AG20443 (cell line): ENCODE measurements at regions not wholly inside any gene's neighbourhood (a gene's known extent, or its start where the extent isn't known, plus 50 kb on each side); places are given as distances from the start of the nearest gene placed in this dataset.

Experiments used
- DNase-seq: peaks from one replicate; pipeline ENCODE4 v3.0.0; 2012; ENCODE audit warnings: low spot score, mixed read lengths

DNA sequence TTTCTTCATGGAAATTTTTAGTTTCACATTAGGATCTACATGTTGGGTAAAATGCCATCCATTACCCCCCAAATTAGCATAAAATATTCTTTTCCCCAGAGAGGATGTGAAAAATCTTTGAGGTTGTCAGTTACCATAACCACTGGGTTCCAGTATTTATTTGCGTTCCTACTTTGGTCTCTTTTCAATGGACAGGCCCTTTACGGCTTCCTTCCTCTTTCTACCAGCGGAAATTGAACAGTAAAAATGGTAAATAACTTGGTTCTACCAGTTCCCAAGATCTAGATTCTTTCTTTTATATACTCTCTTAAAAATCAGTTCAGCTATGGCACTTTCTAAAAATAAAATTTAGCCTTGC, 169.2 kb upstream of the APCDD1 start:
- DNase-seq = no peak

- DNase-seq = no peak
These were observed 167.8 kb upstream of the APCDD1 start for GRCh38 chr18:10286580-10287150.

- no peak for DNase-seq
These were observed 165.2 kb upstream of the APCDD1 start for GRCh38 chr18:10289251-10289650.

GRCh38 chr18:10289951-10290637, 164.3 kb upstream of the APCDD1 start:
- DNase-seq = no peak

DNA sequence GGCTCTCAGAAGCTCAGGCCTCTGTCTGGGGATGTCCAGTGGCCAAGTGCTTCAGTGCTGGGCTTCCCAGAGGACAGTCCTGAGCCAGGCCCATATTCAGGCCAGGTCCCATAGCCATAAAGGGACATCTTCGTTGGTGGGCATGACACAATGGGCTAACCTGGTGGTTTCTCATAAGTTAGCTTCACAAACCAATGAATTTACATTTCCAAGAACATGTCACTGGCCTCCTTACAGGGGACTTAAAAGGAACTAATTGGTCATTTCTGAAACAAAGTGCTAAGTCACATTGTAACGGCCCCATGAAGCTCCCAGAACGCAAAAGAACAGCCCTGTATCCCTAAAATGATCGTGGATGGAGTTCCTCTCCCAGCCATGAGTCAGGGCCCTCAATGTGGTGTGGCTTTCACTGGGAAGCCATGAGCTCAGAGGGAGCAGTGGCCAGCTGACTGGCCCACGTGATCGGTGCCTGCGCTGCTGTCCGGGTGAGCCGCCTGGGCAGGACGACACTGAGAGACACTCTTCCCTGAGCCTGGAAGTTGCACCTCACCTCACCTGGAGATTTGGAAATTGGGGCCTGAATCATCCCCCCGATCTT, 163.7 kb upstream of the APCDD1 start:
- no peak for DNase-seq

GRCh38 chr18:10291568-10291981, 162.9 kb upstream of the APCDD1 start:
- DNase-seq = peak; percentile 74

DNA sequence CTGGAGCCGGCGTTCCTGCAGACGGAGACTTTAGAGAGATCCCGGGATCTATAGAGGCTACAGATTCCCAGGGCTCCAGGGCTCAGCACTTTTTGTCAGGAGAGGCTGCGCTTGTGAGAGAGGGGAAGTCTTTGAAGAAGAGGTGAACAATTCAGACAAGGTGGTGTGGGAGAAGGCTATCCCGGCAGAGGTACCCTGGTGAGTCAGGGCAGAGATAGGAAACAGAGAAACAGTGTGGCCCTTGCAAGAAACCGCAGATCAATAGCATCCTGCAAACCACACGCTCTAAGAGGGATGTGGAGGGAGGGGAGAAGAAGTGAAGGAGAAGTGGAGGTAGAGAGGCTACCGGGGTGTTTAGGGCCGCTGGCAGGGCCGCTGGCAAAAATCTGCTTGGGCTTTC, 160.5 kb upstream of the APCDD1 start:
- DNase-seq = no peak

GRCh38 chr18:10295751-10296150, 158.7 kb upstream of the APCDD1 start:
- no peak for DNase-seq

DNA sequence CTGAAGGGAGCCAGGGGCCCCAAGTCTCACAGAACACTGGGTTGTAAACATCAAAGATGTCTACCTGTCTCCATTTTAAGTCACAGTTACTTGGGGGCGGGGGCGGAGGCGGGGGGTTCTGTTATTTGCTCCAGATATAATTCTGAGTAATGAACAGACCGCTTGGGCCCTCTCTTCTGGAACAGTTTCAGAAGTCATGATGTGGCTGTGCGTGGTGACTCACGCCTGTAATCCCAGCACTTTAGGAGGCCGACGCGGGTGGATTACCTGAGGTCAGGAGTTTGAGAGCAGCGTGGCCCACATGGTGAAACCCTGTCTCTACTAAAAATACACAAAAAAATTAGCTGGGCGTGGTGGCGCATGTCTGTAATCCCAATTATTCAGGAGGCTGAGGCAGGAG, 157.9 kb upstream of the APCDD1 start:
- no peak for DNase-seq

GRCh38 chr18:10297086-10297485, 157.3 kb upstream of the APCDD1 start:
- no peak for DNase-seq

DNA sequence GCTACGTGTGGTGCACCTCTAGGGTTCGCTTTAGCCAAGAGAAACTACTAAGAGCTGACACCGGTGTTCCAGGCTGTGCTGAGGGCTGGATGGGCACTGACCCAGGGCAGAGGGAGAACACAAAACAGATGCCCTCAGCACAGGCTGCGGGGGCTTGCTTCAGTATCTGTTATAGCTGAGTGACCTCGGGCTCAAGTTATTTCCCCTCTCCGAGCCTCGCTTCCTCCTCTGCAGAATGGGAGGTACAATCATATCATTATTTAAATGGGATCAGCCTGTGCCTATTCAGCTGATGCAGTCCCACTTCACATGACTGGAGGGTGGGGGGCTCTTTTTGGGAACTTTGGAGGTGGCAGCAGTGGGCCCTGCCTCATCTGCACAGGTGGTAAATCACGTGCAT, 156.1 kb upstream of the APCDD1 start:
- DNase-seq = no peak

DNA sequence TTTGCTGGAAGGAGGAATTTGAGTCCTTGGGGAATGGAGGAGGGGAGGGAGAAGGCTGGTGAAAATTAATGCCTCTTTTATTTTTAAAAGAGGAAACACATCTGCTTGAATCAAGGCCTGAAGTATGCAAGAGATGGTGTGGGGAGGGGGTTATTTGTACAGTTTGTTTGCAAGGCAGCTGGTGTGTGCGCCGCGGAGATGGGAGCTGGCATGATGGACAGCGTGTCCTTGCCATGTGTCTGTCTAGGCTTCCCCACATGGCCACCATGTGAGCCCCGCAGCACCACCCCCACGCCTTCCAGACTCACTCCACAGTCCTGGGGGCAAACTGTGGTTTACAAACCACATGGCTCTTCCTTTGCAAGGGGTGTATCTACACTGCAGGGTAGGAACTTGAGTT, 154.8 kb upstream of the APCDD1 start:
- DNase-seq = no peak

DNA sequence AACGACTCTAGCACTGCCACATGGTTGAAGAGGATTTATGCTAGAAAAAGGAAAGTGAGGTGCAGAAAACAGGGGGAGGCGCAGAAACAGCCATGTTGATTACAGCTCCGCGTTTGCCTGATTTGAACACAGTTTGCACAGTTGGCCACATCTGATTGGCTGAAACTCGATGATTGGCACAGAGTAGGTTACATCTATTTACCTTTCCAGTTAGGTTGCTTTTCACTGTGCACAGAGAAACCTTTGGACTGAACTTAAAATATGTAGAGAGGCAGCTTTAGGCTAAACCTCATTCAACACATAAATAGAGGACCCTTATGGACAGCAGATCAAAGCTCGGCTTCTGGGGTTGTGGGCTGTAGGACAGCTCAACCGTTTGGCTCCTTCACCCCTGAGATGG, 153.7 kb upstream of the APCDD1 start:
- no peak for DNase-seq

GRCh38 chr18:10301831-10302483, 152.5 kb upstream of the APCDD1 start:
- no peak for DNase-seq

- DNase-seq = no peak
These were observed 151.3 kb upstream of the APCDD1 start for GRCh38 chr18:10303171-10303570.

DNA sequence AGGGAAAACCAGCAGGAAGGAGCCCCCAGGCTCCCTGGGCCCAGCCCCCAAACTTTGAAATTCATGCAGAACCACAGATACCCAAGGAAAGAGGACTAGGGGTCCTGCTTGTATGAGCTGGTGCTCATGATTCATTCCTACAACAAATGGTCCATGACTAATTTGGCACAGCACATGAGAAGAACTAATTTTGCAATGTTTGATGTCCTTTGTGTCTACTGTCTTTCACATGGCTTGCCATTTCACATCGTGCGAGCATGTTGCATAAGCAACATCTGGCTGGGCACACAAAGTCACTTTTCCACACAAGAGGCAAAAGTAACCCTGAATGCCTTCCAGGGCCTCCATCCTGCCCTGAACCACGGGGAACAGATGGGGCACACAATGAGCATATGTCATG, 149.6 kb upstream of the APCDD1 start:
- DNase-seq = peak; percentile 76

GRCh38 chr18:10306779-10307178, 147.7 kb upstream of the APCDD1 start:
- no peak for DNase-seq

- DNase-seq = no peak
These were observed 146.3 kb upstream of the APCDD1 start for GRCh38 chr18:10308154-10308553.

- DNase-seq = no peak
These were observed 143.8 kb upstream of the APCDD1 start for GRCh38 chr18:10310626-10311025.

DNA sequence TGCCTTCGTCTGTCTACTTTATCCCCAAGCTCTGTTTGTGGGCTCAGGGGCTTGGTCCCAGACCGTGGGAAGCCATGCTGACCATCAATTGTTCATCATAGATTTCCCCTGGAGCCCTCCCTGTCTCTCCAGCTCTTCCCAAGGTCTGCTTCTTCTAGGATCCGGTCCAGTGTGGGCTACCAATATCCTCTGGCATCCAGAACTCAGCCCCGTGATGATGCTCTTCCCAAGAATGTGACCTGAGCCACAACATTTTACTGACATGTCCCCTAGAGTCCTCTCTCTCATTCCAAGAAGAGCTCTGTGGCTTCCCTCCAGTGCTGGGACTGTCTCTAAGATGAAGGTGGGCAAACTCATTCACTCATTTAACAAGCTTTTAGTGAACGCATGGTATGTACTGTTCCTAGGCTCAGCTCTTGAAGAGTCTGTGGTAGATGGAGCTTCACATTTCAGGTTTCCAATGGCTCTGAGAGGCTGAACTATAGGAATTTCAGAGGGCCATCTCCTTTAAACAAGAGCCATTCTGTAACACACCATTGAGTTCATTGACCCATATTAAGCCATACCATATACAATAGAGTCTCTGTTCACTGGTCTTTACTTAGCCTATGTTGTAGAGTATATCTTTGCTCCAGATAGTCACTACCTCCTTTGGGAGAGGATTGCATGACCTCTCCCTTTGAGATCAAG, 142.0 kb upstream of the APCDD1 start:
- DNase-seq = peak; percentile 71

GRCh38 chr18:10313016-10313342, 141.5 kb upstream of the APCDD1 start:
- DNase-seq = no peak

GRCh38 chr18:10314066-10314465, 140.4 kb upstream of the APCDD1 start:
- no peak for DNase-seq

DNA sequence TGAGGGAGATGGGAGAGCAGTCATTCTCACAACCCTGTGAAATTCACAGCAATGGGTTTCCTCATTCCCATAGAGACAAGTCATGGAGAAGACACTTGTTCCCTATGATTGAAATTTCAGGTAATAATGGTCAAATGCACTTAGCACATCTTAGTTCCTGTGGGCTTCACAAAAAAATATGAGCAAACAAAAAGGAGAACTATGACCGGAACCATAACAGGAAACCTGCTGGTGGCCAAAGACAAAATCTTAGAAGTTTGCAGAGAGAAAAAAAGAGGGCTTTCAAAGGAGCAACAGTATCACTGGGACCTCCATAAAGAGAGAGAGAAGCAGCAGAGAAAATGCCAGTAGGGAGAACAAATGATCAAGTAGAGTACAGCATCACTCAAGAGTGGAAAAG, 138.9 kb upstream of the APCDD1 start:
- no peak for DNase-seq
